OCI-LY1 (cell line): ENCODE measurements at regions not wholly inside any gene's neighbourhood (a gene's known extent, or its start where the extent isn't known, plus 50 kb on each side); places are given as distances from the start of the nearest gene placed in this dataset.

Experiments
- H2AFZ ChIP-seq: fragments of 200-600 bp; sonication (generic), shearing (Covaris generic); 2 replicates; pipeline ENCODE4 v1.6.0; 2014; ENCODE audit warnings: antibody characterized with exemption, mild to moderate bottlenecking, low read length
- H3F3A ChIP-seq: fragments of 200-600 bp; sonication (generic), shearing (Covaris generic); 2 replicates; pipeline ENCODE4 v1.6.0; 2014; ENCODE audit warnings: mild to moderate bottlenecking, antibody characterized with exemption, low read length, moderate library complexity; ENCODE audit not compliant: insufficient read depth
- H3K27ac ChIP-seq: fragments of 200-600 bp; sonication (generic); 2 replicates; pipeline ENCODE4 v1.5.1; 2014; ENCODE audit warnings: low read length, mixed run types, mild to moderate bottlenecking, low read depth; ENCODE audit not compliant: poor library complexity, severe bottlenecking
- H3K27me3 ChIP-seq: fragments of 200-600 bp; sonication (generic); 2 replicates; pipeline ENCODE4 v1.6.0; 2014; ENCODE audit warnings: antibody characterized with exemption, mild to moderate bottlenecking, low read length, moderate library complexity; ENCODE audit not compliant: insufficient read depth
- H3K36me3 ChIP-seq: fragments of 200-600 bp; sonication (generic); 2 replicates; pipeline ENCODE4 v1.6.1; 2014; ENCODE audit warnings: mild to moderate bottlenecking, antibody characterized with exemption, low read length, moderate library complexity, mixed read lengths; ENCODE audit not compliant: insufficient read depth
- H3K4me1 ChIP-seq: fragments of 200-600 bp; sonication (generic); 2 replicates; pipeline ENCODE4 v1.5.1; 2014; ENCODE audit warnings: mild to moderate bottlenecking, low read length, moderate library complexity; ENCODE audit not compliant: insufficient read depth, severe bottlenecking
- H3K4me2 ChIP-seq: fragments of 200-600 bp; sonication (generic), shearing (Covaris generic); 2 replicates; pipeline ENCODE4 v1.6.1; 2014; ENCODE audit warnings: low read length
- H3K4me3 ChIP-seq: fragments of 200-600 bp; sonication (generic); 2 replicates; pipeline ENCODE4 v1.5.1; 2014; ENCODE audit warnings: low read length, low read depth, mild to moderate bottlenecking, mixed read lengths; ENCODE audit not compliant: poor library complexity, severe bottlenecking
- H3K79me2 ChIP-seq: fragments of 200-600 bp; shearing (Covaris generic); 2 replicates; pipeline ENCODE4 v1.6.1; 2016; ENCODE audit warnings: mixed run types, low read length, mixed read lengths; ENCODE audit not compliant: insufficient read depth
- H3K9ac ChIP-seq: fragments of 200-600 bp; sonication (generic), shearing (Covaris generic); 2 replicates; pipeline ENCODE4 v1.6.1; 2014; ENCODE audit warnings: mild to moderate bottlenecking, low read length, mixed read lengths
- H3K9me2 ChIP-seq: fragments of 200-600 bp; sonication (generic), shearing (Covaris generic); 2 replicates; pipeline ENCODE4 v1.6.1; 2014; ENCODE audit warnings: low read depth, mild to moderate bottlenecking, low read length, mixed read lengths
- H3K9me3 ChIP-seq: fragments of 200-600 bp; shearing (Covaris generic); 2 replicates; pipeline ENCODE4 v1.6.1; 2014; ENCODE audit warnings: low read length, mixed read lengths
- H4K20me1 ChIP-seq: fragments of 200-600 bp; sonication (generic), shearing (Covaris generic); 2 replicates; pipeline ENCODE4 v1.6.0; 2016; ENCODE audit warnings: mild to moderate bottlenecking, low read length; ENCODE audit not compliant: insufficient read depth
- EZH2 ChIP-seq: fragments of 200-600 bp; sonication (generic), shearing (Covaris generic); IDR thresholded peaks from 2 replicates; pipeline ENCODE4 v1.8.0; 2017; ENCODE audit warnings: borderline replicate concordance, mixed run types, mild to moderate bottlenecking, antibody characterized with exemption, low read length, moderate library complexity, mixed read lengths
- TF ChIP-seq, protein P1 (sequence below): fragments of 200-600 bp; sonication (generic), shearing (Covaris generic); IDR thresholded peaks from 2 replicates; pipeline ENCODE4 v1.5.1; 2017; ENCODE audit warnings: mild to moderate bottlenecking, antibody characterized with exemption, low read length, moderate library complexity, mixed read lengths

DNA sequence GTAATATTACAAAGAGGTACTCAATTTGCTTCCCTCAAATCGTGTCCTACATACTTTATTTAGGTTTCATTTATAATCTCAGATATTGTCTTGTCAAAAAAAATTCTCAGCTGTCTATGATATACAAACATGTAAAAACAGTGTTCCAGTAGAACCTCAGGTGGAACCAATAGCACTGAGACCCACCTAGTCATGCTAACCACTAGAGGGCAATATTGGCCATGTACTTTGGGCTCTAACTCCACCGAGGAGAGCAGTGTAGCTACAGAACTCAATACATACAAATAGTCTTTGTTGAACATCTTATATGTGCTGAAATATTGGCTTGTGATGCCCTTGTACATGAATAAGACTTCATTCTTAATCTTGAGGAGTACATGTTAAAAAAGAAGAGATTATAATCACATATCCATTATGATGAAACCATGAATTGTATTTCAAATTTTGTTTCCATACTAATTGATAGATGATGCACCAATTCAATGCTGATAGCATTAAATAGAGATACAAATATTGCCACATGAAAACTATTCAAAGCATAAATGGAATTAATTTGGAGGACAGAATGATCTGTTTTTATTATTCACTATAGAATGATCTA lies 71.2 kb upstream of the CNTLN start:
- H3F3A ChIP-seq = no peaks in the 10 kb centered on the region
- H4K20me1 ChIP-seq = no peaks in the 10 kb centered on the region
- H2AFZ ChIP-seq = no peak overlapping the region
- H3K79me2 ChIP-seq = no peaks in the 10 kb centered on the region
- no peak overlapping the region for H3K4me2 ChIP-seq
- H3K4me1 ChIP-seq = no peaks in the 10 kb centered on the region
- H3K27ac ChIP-seq = no peak overlapping the region
- no peak overlapping the region for H3K9ac ChIP-seq
- H3K27me3 ChIP-seq = no peaks in the 10 kb centered on the region
- no peaks in the 10 kb centered on the region for H3K36me3 ChIP-seq
- no peaks in the 10 kb centered on the region for H3K9me3 ChIP-seq
- H3K9me2 ChIP-seq = no peaks in the 10 kb centered on the region
- H3K4me3 ChIP-seq = no peak overlapping the region
- no peak for TF ChIP-seq EZH2
- TF ChIP-seq, protein P1, sequence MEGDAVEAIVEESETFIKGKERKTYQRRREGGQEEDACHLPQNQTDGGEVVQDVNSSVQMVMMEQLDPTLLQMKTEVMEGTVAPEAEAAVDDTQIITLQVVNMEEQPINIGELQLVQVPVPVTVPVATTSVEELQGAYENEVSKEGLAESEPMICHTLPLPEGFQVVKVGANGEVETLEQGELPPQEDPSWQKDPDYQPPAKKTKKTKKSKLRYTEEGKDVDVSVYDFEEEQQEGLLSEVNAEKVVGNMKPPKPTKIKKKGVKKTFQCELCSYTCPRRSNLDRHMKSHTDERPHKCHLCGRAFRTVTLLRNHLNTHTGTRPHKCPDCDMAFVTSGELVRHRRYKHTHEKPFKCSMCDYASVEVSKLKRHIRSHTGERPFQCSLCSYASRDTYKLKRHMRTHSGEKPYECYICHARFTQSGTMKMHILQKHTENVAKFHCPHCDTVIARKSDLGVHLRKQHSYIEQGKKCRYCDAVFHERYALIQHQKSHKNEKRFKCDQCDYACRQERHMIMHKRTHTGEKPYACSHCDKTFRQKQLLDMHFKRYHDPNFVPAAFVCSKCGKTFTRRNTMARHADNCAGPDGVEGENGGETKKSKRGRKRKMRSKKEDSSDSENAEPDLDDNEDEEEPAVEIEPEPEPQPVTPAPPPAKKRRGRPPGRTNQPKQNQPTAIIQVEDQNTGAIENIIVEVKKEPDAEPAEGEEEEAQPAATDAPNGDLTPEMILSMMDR = peak; percentile 87

DNA sequence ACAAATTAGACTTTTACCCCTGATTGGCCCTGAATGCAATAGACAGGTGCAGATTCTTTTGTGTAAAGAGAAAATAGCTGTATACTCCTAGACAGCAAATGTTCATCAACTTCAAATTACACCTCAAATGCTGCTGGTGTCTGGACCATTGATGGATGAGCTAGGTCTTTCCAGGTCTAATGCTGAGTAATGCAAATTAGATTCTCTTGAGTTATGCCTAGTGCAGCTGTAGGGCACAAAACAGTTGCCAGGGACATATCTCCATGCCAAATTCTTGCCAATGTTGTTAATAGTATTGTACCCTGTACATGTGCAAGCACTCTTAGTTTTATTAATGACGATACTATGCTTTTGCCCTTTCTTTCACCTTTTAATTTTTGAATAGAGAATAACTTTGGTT lies 72.3 kb upstream of the CNTLN start:
- no peak overlapping the region for H3K4me3 ChIP-seq
- no peaks in the 10 kb centered on the region for H3K4me1 ChIP-seq
- H3K9me2 ChIP-seq = no peaks in the 10 kb centered on the region
- H3K4me2 ChIP-seq = no peak overlapping the region
- no peak overlapping the region for H3K9ac ChIP-seq
- no peaks in the 10 kb centered on the region for H3K36me3 ChIP-seq
- no peaks in the 10 kb centered on the region for H3K9me3 ChIP-seq
- TF ChIP-seq, protein P1 = no peak
- TF ChIP-seq EZH2 = no peak
- H3K27me3 ChIP-seq = no peaks in the 10 kb centered on the region
- no peaks in the 10 kb centered on the region for H3F3A ChIP-seq
- no peak overlapping the region for H3K27ac ChIP-seq
- no peaks in the 10 kb centered on the region for H3K79me2 ChIP-seq
- H4K20me1 ChIP-seq = no peaks in the 10 kb centered on the region
- H2AFZ ChIP-seq = no peak overlapping the region

DNA sequence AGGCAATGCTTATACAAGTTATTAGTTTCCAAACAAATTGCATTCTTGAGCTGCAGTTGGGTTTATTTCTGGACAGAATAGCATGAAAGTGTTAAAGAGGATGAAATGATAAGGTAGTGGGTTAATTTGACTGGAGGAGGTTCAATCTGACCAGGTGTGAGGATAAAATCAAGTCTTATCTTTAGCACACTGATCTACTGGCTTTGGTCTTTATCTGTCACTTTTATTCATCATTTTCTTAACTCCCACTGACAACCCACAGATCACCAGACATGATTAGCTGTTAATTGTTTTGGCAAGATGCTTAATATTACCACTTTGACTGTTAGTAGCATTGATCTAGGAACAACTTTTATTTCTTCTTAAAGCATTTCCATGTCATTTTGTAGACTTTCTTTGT lies 74.4 kb upstream of the CNTLN start:
- H2AFZ ChIP-seq = no peak overlapping the region
- H3K79me2 ChIP-seq = no peaks in the 10 kb centered on the region
- no peaks in the 10 kb centered on the region for H3K27me3 ChIP-seq
- no peaks in the 10 kb centered on the region for H3K36me3 ChIP-seq
- no peaks in the 10 kb centered on the region for H3F3A ChIP-seq
- H3K9me2 ChIP-seq = no peaks in the 10 kb centered on the region
- TF ChIP-seq, protein P1 = no peak
- TF ChIP-seq EZH2 = no peak
- H3K4me1 ChIP-seq = no peaks in the 10 kb centered on the region
- no peak overlapping the region for H3K4me3 ChIP-seq
- no peak overlapping the region for H3K27ac ChIP-seq
- no peaks in the 10 kb centered on the region for H4K20me1 ChIP-seq
- H3K4me2 ChIP-seq = no peak overlapping the region
- H3K9me3 ChIP-seq = no peaks in the 10 kb centered on the region
- no peak overlapping the region for H3K9ac ChIP-seq
